ENCODE measurements at regions not wholly inside any gene's neighbourhood (a gene's known extent, or its start where the extent isn't known, plus 50 kb on each side); places are given as distances from the start of the nearest gene placed in this dataset.

DNA sequence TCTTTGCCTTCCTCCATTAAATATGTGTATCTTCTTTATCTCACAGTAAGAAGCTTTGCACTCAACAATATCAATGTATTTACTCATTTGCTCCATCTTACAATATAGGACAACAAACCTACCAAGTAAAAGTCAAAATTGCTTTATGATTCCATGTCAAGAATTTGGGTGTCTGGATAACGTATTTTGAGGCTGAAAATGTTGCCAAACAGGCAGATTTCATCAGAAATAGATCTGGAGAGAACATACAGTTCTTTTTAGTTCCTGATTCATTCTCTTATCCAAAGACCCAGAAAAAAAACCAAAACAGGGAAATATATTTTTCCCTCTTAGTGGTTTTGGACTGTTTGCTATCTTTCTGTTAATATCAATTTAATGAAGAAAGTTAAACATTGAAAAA, 621.1 kb downstream of the STK39 start:
- H3K27ac ChIP-seq, result no peak overlapping the region
- H3K4me1 ChIP-seq, result no peaks in the 10 kb centered on the region
- intact Hi-C loops (cut with DNase I), result no loop called here

GRCh38 chr2:167616997-167617396, 630.4 kb downstream of the STK39 start:
- Histone ChIP-seq H3K4me3 (no peak overlapping the region), H3K36me3 (no peaks in the 10 kb centered on the region), H3K27ac (no peak overlapping the region), H3K27me3 (no peaks in the 10 kb centered on the region), H3K9me3 (no peaks in the 10 kb centered on the region), H3K4me1 (no peaks in the 10 kb centered on the region)
- intact Hi-C loops (cut with DNase I), result no loop called here
- ATAC-seq (no peak), DNase-seq (no peak)
- TF ChIP-seq CTCF (IDR thresholded peaks at IDR 0.05), result no peak

More for the DNA sequence above, 621.1 kb downstream of the STK39 start:
- no peaks in the 10 kb centered on the region for H3K36me3 ChIP-seq
- no peaks in the 10 kb centered on the region for H3K9me3 ChIP-seq
- DNase-seq, result no peak
- no peak for ATAC-seq
- H3K4me3 ChIP-seq, result no peak overlapping the region
- no peak for TF ChIP-seq CTCF (IDR thresholded peaks at IDR 0.05)
- no peaks in the 10 kb centered on the region for H3K27me3 ChIP-seq

DNA sequence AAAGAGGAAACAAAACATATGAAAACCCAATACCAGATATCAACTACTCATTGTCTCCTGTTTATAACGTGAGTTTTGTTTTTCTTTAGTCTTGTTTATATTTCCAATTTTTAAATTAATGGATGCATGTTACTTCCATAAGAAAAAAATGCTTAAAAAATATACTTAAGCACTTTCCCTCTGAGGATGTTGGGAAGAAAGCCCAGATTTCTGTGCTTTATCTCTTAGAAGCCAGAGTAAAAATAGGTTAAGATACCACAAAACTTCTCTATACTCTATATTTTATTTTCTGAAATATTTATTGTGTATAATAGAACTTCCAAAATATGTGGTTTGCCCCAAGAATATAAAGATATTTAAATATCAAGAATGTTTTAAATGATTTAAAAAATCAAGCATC, 633.9 kb downstream of the STK39 start:
- Histone ChIP-seq H3K4me3 (no peak overlapping the region), H3K4me1 (no peaks in the 10 kb centered on the region), H3K36me3 (no peaks in the 10 kb centered on the region), H3K27ac (no peak overlapping the region), H3K9me3 (no peaks in the 10 kb centered on the region), H3K27me3 (no peaks in the 10 kb centered on the region)
- TF ChIP-seq CTCF (IDR thresholded peaks at IDR 0.05), result no peak
- intact Hi-C loops (cut with DNase I), result no loop called here
- ATAC-seq (no peak), DNase-seq (no peak)

GRCh38 chr2:167608487-167608886, 638.9 kb downstream of the STK39 start:
- intact Hi-C loops (cut with DNase I), result no loop called here
- ATAC-seq, result no peak

DNA sequence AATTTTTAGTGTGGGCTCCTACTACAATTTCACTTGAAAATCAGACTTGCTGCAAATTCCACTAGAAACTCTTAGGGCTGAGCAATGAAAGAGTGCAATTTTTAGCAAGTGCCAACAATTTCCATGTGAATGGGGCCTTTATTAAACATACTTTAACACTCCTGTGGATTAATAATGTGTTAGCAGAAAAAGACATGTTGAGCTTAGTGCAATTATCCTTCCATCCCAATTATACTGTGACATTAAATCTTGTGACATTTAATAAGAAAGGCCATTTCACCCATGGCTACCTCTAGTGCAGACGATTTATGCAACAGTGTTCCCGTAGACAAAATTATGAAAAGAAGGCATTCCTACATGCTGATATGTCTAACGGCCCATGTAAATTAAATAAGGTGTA, 639.7 kb downstream of the STK39 start:
- Histone ChIP-seq H3K4me3 (no peak overlapping the region), H3K27me3 (no peaks in the 10 kb centered on the region), H3K4me1 (no peaks in the 10 kb centered on the region), H3K9me3 (no peaks in the 10 kb centered on the region), H3K27ac (no peak overlapping the region), H3K36me3 (no peaks in the 10 kb centered on the region)
- intact Hi-C loops (cut with DNase I), result no loop called here
- DNase-seq (no peak), ATAC-seq (no peak)
- TF ChIP-seq CTCF (IDR thresholded peaks at IDR 0.05), result no peak

More at GRCh38 chr2:167608487-167608886, 638.9 kb downstream of the STK39 start:
- H3K4me1 ChIP-seq, result no peaks in the 10 kb centered on the region
- no peak for DNase-seq
- TF ChIP-seq CTCF (IDR thresholded peaks at IDR 0.05), result no peak
- H3K36me3 ChIP-seq, result no peaks in the 10 kb centered on the region
- H3K27me3 ChIP-seq, result no peaks in the 10 kb centered on the region
- H3K4me3 ChIP-seq, result no peak overlapping the region
- no peak overlapping the region for H3K27ac ChIP-seq
- H3K9me3 ChIP-seq, result no peaks in the 10 kb centered on the region

DNA sequence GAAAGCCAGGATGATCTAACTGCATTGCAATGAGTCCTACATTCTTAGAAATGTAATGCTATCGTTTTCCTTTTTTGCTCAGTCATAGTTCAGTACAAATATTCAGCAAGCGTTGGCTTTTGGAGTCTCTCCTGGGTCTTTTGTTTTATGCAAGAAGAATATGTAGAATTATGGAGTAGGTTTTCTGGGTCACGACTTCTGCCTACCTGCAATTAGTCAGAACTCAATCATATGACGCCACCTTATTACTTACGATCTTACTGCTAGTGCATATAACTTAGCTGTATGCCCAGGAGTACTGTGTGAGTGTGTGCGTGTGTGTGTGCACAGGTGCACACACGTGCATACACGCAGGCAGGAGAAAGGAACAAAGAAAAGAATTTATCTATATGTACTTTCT, 640.2 kb downstream of the STK39 start:
- Histone ChIP-seq H3K4me1 (no peaks in the 10 kb centered on the region), H3K27ac (no peak overlapping the region), H3K36me3 (no peaks in the 10 kb centered on the region), H3K4me3 (no peak overlapping the region), H3K27me3 (no peaks in the 10 kb centered on the region), H3K9me3 (no peaks in the 10 kb centered on the region)
- intact Hi-C loops (cut with DNase I), result no loop called here
- no peak for DNase-seq
- TF ChIP-seq CTCF (IDR thresholded peaks at IDR 0.05), result no peak
- no peak for ATAC-seq
